ENCODE measurements at regions not wholly inside any gene's neighbourhood (a gene's known extent, or its start where the extent isn't known, plus 50 kb on each side); places are given as distances from the start of the nearest gene placed in this dataset.

- H3K4me3 Mint-ChIP-seq = no peak overlapping the region
- H3K9me3 ChIP-seq (ENCODE audit: control insufficient read depth, low read length, poor library complexity, severe bottlenecking) = no peaks in the 10 kb centered on the region
- H3K27me3 Mint-ChIP-seq = peaks cover 14% of the 10 kb centered on the region
- DNase-seq (no peak), ATAC-seq (no peak)
- no peaks in the 10 kb centered on the region for H3K4me1 Mint-ChIP-seq
- no peaks in the 10 kb centered on the region for H3K36me3 Mint-ChIP-seq (ENCODE audit: low read depth)
- H3K27ac Mint-ChIP-seq = no peak overlapping the region
Observed at GRCh38 chr6:147709396-147710272, 201.1 kb downstream of the SAMD5 start.

- Mint-ChIP-seq H3K27ac (no peak overlapping the region), H3K36me3 (ENCODE audit: low read depth) (no peaks in the 10 kb centered on the region)
Observed at GRCh38 chr6:147710890-147711289, 202.4 kb downstream of the SAMD5 start.

GRCh38 chr6:147711476-147711875, 203.0 kb downstream of the SAMD5 start:
- H3K4me1 Mint-ChIP-seq = no peaks in the 10 kb centered on the region
- ATAC-seq = no peak
- H3K27me3 Mint-ChIP-seq = peaks cover 14% of the 10 kb centered on the region
- DNase-seq = no peak
- no peak overlapping the region for H3K4me3 Mint-ChIP-seq
- H3K27ac Mint-ChIP-seq = no peak overlapping the region
- no peaks in the 10 kb centered on the region for H3K36me3 Mint-ChIP-seq (ENCODE audit: low read depth)
- no peaks in the 10 kb centered on the region for H3K9me3 ChIP-seq (ENCODE audit: control insufficient read depth, low read length, poor library complexity, severe bottlenecking)

More at GRCh38 chr6:147710890-147711289, 202.4 kb downstream of the SAMD5 start:
- H3K4me3 Mint-ChIP-seq = no peak overlapping the region
- DNase-seq = no peak
- H3K9me3 ChIP-seq (ENCODE audit: control insufficient read depth, low read length, poor library complexity, severe bottlenecking) = no peaks in the 10 kb centered on the region
- no peak for ATAC-seq
- no peaks in the 10 kb centered on the region for H3K4me1 Mint-ChIP-seq
- peaks cover 14% of the 10 kb centered on the region for H3K27me3 Mint-ChIP-seq

GRCh38 chr6:147712841-147713240, 204.4 kb downstream of the SAMD5 start:
- DNase-seq (no peak), ATAC-seq (no peak)
- H3K36me3 Mint-ChIP-seq (ENCODE audit: low read depth) = no peaks in the 10 kb centered on the region
- no peak overlapping the region for H3K4me3 Mint-ChIP-seq
- no peaks in the 10 kb centered on the region for H3K9me3 ChIP-seq (ENCODE audit: control insufficient read depth, low read length, poor library complexity, severe bottlenecking)
- H3K27ac Mint-ChIP-seq = no peak overlapping the region
- H3K4me1 Mint-ChIP-seq = no peaks in the 10 kb centered on the region
- H3K27me3 Mint-ChIP-seq = peaks cover 14% of the 10 kb centered on the region

- DNase-seq = no peak
- H3K27ac Mint-ChIP-seq = no peak overlapping the region
- no peaks in the 10 kb centered on the region for H3K36me3 Mint-ChIP-seq (ENCODE audit: low read depth)
- H3K27me3 Mint-ChIP-seq = peaks cover 8% of the 10 kb centered on the region
- no peak overlapping the region for H3K4me3 Mint-ChIP-seq
- no peaks in the 10 kb centered on the region for H3K9me3 ChIP-seq (ENCODE audit: control insufficient read depth, low read length, poor library complexity, severe bottlenecking)
- H3K4me1 Mint-ChIP-seq = no peaks in the 10 kb centered on the region
- no peak for ATAC-seq
Observed at GRCh38 chr6:147715035-147715434, 206.5 kb downstream of the SAMD5 start.

- Mint-ChIP-seq H3K27me3 (peaks cover 4% of the 10 kb centered on the region), H3K4me1 (no peaks in the 10 kb centered on the region), H3K36me3 (ENCODE audit: low read depth) (no peaks in the 10 kb centered on the region), H3K4me3 (no peak overlapping the region), H3K27ac (no peak overlapping the region)
- no peaks in the 10 kb centered on the region for H3K9me3 ChIP-seq (ENCODE audit: control insufficient read depth, low read length, poor library complexity, severe bottlenecking)
- no peak for DNase-seq
- ATAC-seq = no peak
Observed at GRCh38 chr6:147716434-147716833, 207.9 kb downstream of the SAMD5 start.

- ATAC-seq (no peak), DNase-seq (no peak)
- Mint-ChIP-seq H3K27me3 (no peaks in the 10 kb centered on the region), H3K27ac (no peak overlapping the region), H3K36me3 (ENCODE audit: low read depth) (no peaks in the 10 kb centered on the region), H3K4me1 (no peaks in the 10 kb centered on the region), H3K4me3 (no peak overlapping the region)
- no peaks in the 10 kb centered on the region for H3K9me3 ChIP-seq (ENCODE audit: control insufficient read depth, low read length, poor library complexity, severe bottlenecking)
Observed at GRCh38 chr6:147717991-147718390, 209.5 kb downstream of the SAMD5 start.

GRCh38 chr6:147722158-147722557, 213.7 kb downstream of the SAMD5 start:
- ATAC-seq (no peak), DNase-seq (no peak)
- no peak overlapping the region for H3K27ac Mint-ChIP-seq
- H3K9me3 ChIP-seq (ENCODE audit: control insufficient read depth, low read length, poor library complexity, severe bottlenecking) = no peaks in the 10 kb centered on the region
- H3K4me1 Mint-ChIP-seq = no peaks in the 10 kb centered on the region
- no peak overlapping the region for H3K4me3 Mint-ChIP-seq
- H3K27me3 Mint-ChIP-seq = no peaks in the 10 kb centered on the region
- H3K36me3 Mint-ChIP-seq (ENCODE audit: low read depth) = no peaks in the 10 kb centered on the region

GRCh38 chr6:147724454-147724853, 216.0 kb downstream of the SAMD5 start:
- Mint-ChIP-seq H3K4me1 (no peaks in the 10 kb centered on the region), H3K36me3 (ENCODE audit: low read depth) (peaks cover 1% of the 10 kb centered on the region), H3K4me3 (no peak overlapping the region), H3K27ac (no peak overlapping the region), H3K27me3 (no peaks in the 10 kb centered on the region)
- DNase-seq = no peak
- no peak for ATAC-seq
- no peaks in the 10 kb centered on the region for H3K9me3 ChIP-seq (ENCODE audit: control insufficient read depth, low read length, poor library complexity, severe bottlenecking)

GRCh38 chr6:147726342-147726741, 217.9 kb downstream of the SAMD5 start:
- no peaks in the 10 kb centered on the region for H3K4me1 Mint-ChIP-seq
- DNase-seq (no peak), ATAC-seq (no peak)
- H3K9me3 ChIP-seq (ENCODE audit: control insufficient read depth, low read length, poor library complexity, severe bottlenecking) = no peaks in the 10 kb centered on the region
- H3K27ac Mint-ChIP-seq = no peak overlapping the region
- no peak overlapping the region for H3K4me3 Mint-ChIP-seq
- H3K36me3 Mint-ChIP-seq (ENCODE audit: low read depth) = peaks cover 2% of the 10 kb centered on the region
- H3K27me3 Mint-ChIP-seq = no peaks in the 10 kb centered on the region

GRCh38 chr6:147728903-147729302, 220.4 kb downstream of the SAMD5 start:
- Mint-ChIP-seq H3K36me3 (ENCODE audit: low read depth) (peaks cover 2% of the 10 kb centered on the region), H3K27me3 (no peaks in the 10 kb centered on the region), H3K4me1 (no peaks in the 10 kb centered on the region), H3K4me3 (no peak overlapping the region), H3K27ac (no peak overlapping the region)
- ATAC-seq (no peak), DNase-seq (no peak)
- H3K9me3 ChIP-seq (ENCODE audit: control insufficient read depth, low read length, poor library complexity, severe bottlenecking) = no peaks in the 10 kb centered on the region

GRCh38 chr6:147733686-147734085, 225.2 kb downstream of the SAMD5 start:
- DNase-seq (no peak), ATAC-seq (no peak)
- H3K9me3 ChIP-seq (ENCODE audit: control insufficient read depth, low read length, poor library complexity, severe bottlenecking) = no peaks in the 10 kb centered on the region
- Mint-ChIP-seq H3K27me3 (no peaks in the 10 kb centered on the region), H3K36me3 (ENCODE audit: low read depth) (peaks cover 2% of the 10 kb centered on the region), H3K4me3 (no peak overlapping the region), H3K4me1 (no peaks in the 10 kb centered on the region), H3K27ac (no peak overlapping the region)

GRCh38 chr6:147734151-147734550, 225.7 kb downstream of the SAMD5 start:
- H3K36me3 Mint-ChIP-seq (ENCODE audit: low read depth) = peaks cover 2% of the 10 kb centered on the region
- ATAC-seq = no peak
- no peaks in the 10 kb centered on the region for H3K4me1 Mint-ChIP-seq
- no peaks in the 10 kb centered on the region for H3K9me3 ChIP-seq (ENCODE audit: control insufficient read depth, low read length, poor library complexity, severe bottlenecking)
- H3K4me3 Mint-ChIP-seq = no peak overlapping the region
- no peaks in the 10 kb centered on the region for H3K27me3 Mint-ChIP-seq
- H3K27ac Mint-ChIP-seq = no peak overlapping the region
- DNase-seq = no peak

GRCh38 chr6:147735924-147736323, 227.4 kb downstream of the SAMD5 start:
- no peak overlapping the region for H3K4me3 Mint-ChIP-seq
- no peaks in the 10 kb centered on the region for H3K36me3 Mint-ChIP-seq (ENCODE audit: low read depth)
- H3K9me3 ChIP-seq (ENCODE audit: control insufficient read depth, low read length, poor library complexity, severe bottlenecking) = no peaks in the 10 kb centered on the region
- ATAC-seq (no peak), DNase-seq (no peak)
- no peak overlapping the region for H3K27ac Mint-ChIP-seq
- H3K4me1 Mint-ChIP-seq = no peaks in the 10 kb centered on the region
- no peaks in the 10 kb centered on the region for H3K27me3 Mint-ChIP-seq
